ENCODE measurements at regions not wholly inside any gene's neighbourhood (a gene's known extent, or its start where the extent isn't known, plus 50 kb on each side); places are given as distances from the start of the nearest gene placed in this dataset.

DNA sequence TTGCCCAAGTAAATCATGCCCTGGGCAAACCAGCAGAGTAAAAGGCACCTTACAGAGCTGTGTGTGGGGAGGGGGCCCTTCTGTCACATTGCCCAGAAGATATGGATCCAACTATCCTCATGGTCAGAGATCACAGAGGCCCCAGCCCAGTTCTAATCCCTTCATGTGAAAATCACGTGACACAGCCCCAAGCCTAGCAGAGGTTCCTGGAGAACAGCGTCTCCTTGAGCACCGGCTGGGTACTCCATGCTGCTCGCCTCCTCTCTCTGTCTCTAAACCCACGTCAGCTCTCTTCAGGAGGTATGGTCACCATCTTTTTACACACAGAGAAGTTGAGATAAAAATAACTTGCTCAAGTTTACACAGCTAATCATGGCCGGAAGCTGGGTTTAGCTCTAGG lies 230.2 kb downstream of the ANKRD60 start:
- DNase-seq (no peak), ATAC-seq (ENCODE audit: low read depth) (no peak)
- Histone ChIP-seq H3K4me3 (ENCODE audit: insufficient read depth, low read depth, low read length) (no peak overlapping the region), H3K79me1 (ENCODE audit: low read depth in 1 of 2, low read length in 2 of 2) (no peaks in the 10 kb centered on the region), H4K20me1 (ENCODE audit: insufficient read depth, low read length) (no peaks in the 10 kb centered on the region), H2BK15ac (ENCODE audit: low read depth, low read length) (no peak overlapping the region), H2AK5ac (ENCODE audit: low read depth, low read length) (no peak overlapping the region), H3K27me3 (ENCODE audit: control insufficient read depth, insufficient read depth, low read length) (peaks cover 3% of the 10 kb centered on the region; the same call in 1 of the 2 replicates), H3K9me3 (ENCODE audit: control insufficient read depth, insufficient read depth, low read length) (no peaks in the 10 kb centered on the region), H3K4me1 (ENCODE audit: control insufficient read depth, insufficient read depth, low read length) (no peaks in the 10 kb centered on the region), H2BK20ac (ENCODE audit: low read depth, low read length) (no peak overlapping the region), H3K18ac (ENCODE audit: low read depth, low read length) (no peak overlapping the region), H4K91ac (ENCODE audit: insufficient read depth, low read depth, low read length) (no peak overlapping the region), H3K56ac (ENCODE audit: extremely low read depth, insufficient read depth, low read length) (no peak overlapping the region), H4K5ac (ENCODE audit: low read depth, low read length) (no peak overlapping the region), H3K9ac (ENCODE audit: low read depth, low read length) (no peak overlapping the region), H2AK9ac (replicated peaks; ENCODE audit: low read depth, low read length, poor library complexity) (no peak overlapping the region), H3K4me2 (ENCODE audit: low read depth, low read length) (no peak overlapping the region), H3K27ac (ENCODE audit: insufficient read depth, low read length) (no peak overlapping the region), H3K23ac (ENCODE audit: low read depth, low read length) (no peak overlapping the region), H2BK5ac (ENCODE audit: low read depth, low read length, poor library complexity, severe bottlenecking) (no peak overlapping the region), H3K36me3 (ENCODE audit: control insufficient read depth, insufficient read depth, low read length) (no peaks in the 10 kb centered on the region), H2BK120ac (ENCODE audit: low read depth, low read length) (no peak overlapping the region), H2AFZ (replicated peaks; ENCODE audit: low read length, poor library complexity) (no peak overlapping the region), H3K9me1 (ENCODE audit: insufficient read depth, low read length) (no peaks in the 10 kb centered on the region), H4K8ac (ENCODE audit: low read depth in 2 of 2, low read length in 2 of 2) (no peak overlapping the region), H3K4ac (ENCODE audit: low read depth, low read length) (no peak overlapping the region), H3K14ac (replicated peaks; ENCODE audit: low read depth, low read length) (no peak overlapping the region)
- ChIA-PET POLR2A (ENCODE audit: unreplicated experiment) (no interaction called here), CTCF (no interaction called here)
- WGBS, 2 experiments (ENCODE audit: extremely low coverage in 2 of 2, insufficient read length in 1 of 2), result no CpG with 5 or more reads among the region's 6 CpGs
- in situ Hi-C loops (cut with MboI; ENCODE audit: low sequenced_read_pairs), result no loop called here
- dilution Hi-C loops (cut with HindIII; ENCODE audit: low sequenced_read_pairs, unreplicated experiment), result no loop called here
- intact Hi-C loops (cut with micrococcal nuclease), result no loop called here
- BruUV-seq (replicated peaks), result no TSS peak
- TF ChIP-seq RAD21 (IDR thresholded peaks at IDR 0.05; ENCODE audit: low read length) (no peak), NFE2L2 (IDR thresholded peaks at IDR 0.05; ENCODE audit: low read depth, low read length) (no peak), CEBPB (IDR thresholded peaks at IDR 0.05; ENCODE audit: low read depth, low read length) (no peak), MAFK (IDR thresholded peaks at IDR 0.05; ENCODE audit: low read depth, low read length) (no peak), MXI1 (IDR thresholded peaks at IDR 0.05; ENCODE audit: borderline replicate concordance, low read depth, low read length) (no peak), RCOR1 (IDR thresholded peaks at IDR 0.05; ENCODE audit: insufficient replicate concordance, low read length) (no peak), BHLHE40 (IDR thresholded peaks at IDR 0.05; ENCODE audit: low read depth, low read length) (no peak), FOS (IDR thresholded peaks at IDR 0.05; ENCODE audit: low read depth, low read length) (no peak), SMC3 (IDR thresholded peaks at IDR 0.05; ENCODE audit: low read depth, low read length) (no peak), ELK1 (IDR thresholded peaks at IDR 0.05; ENCODE audit: borderline replicate concordance, low read depth, low read length) (no peak), CHD1 (IDR thresholded peaks at IDR 0.05; ENCODE audit: low read depth, low read length) (no peak), RFX5 (IDR thresholded peaks at IDR 0.05; ENCODE audit: low read depth, low read length) (no peak), MAZ (IDR thresholded peaks at IDR 0.05; ENCODE audit: borderline replicate concordance, low read depth, low read length) (no peak), POLR2A (IDR thresholded peaks at IDR 0.05; ENCODE audit: low read depth, low read length) (no peak)
- TF ChIP-seq, protein P1, sequence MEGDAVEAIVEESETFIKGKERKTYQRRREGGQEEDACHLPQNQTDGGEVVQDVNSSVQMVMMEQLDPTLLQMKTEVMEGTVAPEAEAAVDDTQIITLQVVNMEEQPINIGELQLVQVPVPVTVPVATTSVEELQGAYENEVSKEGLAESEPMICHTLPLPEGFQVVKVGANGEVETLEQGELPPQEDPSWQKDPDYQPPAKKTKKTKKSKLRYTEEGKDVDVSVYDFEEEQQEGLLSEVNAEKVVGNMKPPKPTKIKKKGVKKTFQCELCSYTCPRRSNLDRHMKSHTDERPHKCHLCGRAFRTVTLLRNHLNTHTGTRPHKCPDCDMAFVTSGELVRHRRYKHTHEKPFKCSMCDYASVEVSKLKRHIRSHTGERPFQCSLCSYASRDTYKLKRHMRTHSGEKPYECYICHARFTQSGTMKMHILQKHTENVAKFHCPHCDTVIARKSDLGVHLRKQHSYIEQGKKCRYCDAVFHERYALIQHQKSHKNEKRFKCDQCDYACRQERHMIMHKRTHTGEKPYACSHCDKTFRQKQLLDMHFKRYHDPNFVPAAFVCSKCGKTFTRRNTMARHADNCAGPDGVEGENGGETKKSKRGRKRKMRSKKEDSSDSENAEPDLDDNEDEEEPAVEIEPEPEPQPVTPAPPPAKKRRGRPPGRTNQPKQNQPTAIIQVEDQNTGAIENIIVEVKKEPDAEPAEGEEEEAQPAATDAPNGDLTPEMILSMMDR (conservative IDR thresholded peaks at IDR 0.05; ENCODE audit: low read depth, low read length), result no peak
- TF ChIP-seq, protein P2, sequence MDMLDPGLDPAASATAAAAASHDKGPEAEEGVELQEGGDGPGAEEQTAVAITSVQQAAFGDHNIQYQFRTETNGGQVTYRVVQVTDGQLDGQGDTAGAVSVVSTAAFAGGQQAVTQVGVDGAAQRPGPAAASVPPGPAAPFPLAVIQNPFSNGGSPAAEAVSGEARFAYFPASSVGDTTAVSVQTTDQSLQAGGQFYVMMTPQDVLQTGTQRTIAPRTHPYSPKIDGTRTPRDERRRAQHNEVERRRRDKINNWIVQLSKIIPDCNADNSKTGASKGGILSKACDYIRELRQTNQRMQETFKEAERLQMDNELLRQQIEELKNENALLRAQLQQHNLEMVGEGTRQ (IDR thresholded peaks at IDR 0.05; ENCODE audit: low read depth, low read length), result no peak

All from IMR-90 (cell line).